HEK293T (cell line): ENCODE measurements at regions not wholly inside any gene's neighbourhood (a gene's known extent, or its start where the extent isn't known, plus 50 kb on each side); places are given as distances from the start of the nearest gene placed in this dataset.

Experiments used
- SP1 ChIP-seq: fragments of 450-650 bp; IDR thresholded peaks from 2 replicates; pipeline ENCODE4 v1.6.1; 2017
- TARDBP ChIP-seq: fragments of 450-650 bp; IDR thresholded peaks from 2 replicates; pipeline ENCODE4 v1.6.1; 2016

DNA sequence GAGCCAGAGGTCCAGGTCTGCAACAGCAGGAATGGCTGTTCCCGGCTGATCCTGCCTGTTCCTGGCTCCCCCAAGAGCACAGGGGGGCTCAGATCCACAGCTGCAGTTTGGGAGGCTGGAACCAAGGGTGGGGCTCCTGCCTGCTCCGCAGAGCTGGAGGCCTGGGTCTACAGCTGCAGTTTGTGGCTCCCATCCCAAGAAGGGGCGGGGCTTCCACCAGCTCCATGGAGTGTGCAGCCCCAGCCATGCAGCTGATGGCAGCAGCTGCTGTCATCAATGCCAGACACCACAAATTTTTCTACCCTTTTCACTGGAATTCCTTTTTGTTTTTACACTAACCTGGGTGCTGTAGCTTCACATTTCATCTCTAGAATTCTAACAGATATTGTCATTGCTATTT is 135.4 kb upstream of the KIF2B start:
- TF ChIP-seq SP1, result no peak
- TF ChIP-seq TARDBP, result no peak
